Erythroblast (primary cell): ENCODE measurements at regions not wholly inside any gene's neighbourhood (a gene's known extent, or its start where the extent isn't known, plus 50 kb on each side); places are given as distances from the start of the nearest gene placed in this dataset.

Experiments
- GATA1 ChIP-seq: IDR thresholded peaks from 2 replicates; pipeline ENCODE4 v1.6.1; 2011; ENCODE audit warnings: low read depth, mild to moderate bottlenecking, control low read depth, low read length, moderate library complexity
- POLR2A ChIP-seq: IDR thresholded peaks from 2 replicates; pipeline ENCODE4 v1.6.1; 2011; ENCODE audit warnings: mild to moderate bottlenecking, low read length

- TF ChIP-seq POLR2A (no peak), GATA1 (no peak)
These were observed 85.7 kb downstream of the IGLL5 start for GRCh38 chr22:22973336-22973735.
